ENCODE measurements at regions not wholly inside any gene's neighbourhood (a gene's known extent, or its start where the extent isn't known, plus 50 kb on each side); places are given as distances from the start of the nearest gene placed in this dataset.
A peak's percentile ranks its signal among the peaks of the same experiment; 100 is the strongest.

DNA sequence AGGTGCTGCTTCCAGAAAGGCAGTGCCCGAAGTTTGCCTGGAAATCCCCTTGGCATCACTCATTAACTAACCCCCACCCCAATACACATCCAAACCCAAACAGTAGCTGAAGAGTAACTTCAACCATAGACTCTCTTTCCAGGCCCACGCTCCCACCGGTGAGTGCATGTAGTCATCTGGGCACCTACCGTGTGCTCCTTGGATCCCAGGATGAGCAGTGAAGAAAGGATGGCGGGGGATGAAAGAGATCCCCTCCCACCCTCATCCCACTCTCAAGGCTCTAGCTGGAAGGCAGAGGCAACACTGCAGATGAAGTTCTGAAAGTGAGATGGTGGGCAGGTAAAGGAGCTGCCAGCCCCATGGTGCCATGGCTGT, 305.0 kb downstream of the SOX9 start:
- DNase-seq (ENCODE audit: low spot score): no peak

DNA sequence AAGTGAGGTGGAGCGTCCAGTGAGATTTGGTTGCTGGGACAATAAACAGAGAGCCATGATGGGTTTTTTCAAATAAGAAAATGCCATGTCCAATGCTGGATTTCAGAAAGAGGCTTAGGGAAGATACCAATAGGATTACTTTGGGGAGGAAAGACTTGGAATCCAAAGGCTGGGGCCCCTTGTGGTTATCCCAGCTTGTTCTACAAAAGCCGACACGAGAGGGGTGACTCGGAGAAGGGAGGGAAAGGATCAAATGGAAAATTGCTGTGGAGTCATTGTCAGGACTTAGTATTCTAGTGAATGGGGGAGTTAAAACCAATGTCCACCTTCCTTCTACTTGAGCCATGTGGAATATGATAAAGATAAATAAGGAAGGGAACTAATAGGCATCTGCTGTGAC, 305.5 kb downstream of the SOX9 start:
- DNase-seq (ENCODE audit: low spot score): no peak

DNA sequence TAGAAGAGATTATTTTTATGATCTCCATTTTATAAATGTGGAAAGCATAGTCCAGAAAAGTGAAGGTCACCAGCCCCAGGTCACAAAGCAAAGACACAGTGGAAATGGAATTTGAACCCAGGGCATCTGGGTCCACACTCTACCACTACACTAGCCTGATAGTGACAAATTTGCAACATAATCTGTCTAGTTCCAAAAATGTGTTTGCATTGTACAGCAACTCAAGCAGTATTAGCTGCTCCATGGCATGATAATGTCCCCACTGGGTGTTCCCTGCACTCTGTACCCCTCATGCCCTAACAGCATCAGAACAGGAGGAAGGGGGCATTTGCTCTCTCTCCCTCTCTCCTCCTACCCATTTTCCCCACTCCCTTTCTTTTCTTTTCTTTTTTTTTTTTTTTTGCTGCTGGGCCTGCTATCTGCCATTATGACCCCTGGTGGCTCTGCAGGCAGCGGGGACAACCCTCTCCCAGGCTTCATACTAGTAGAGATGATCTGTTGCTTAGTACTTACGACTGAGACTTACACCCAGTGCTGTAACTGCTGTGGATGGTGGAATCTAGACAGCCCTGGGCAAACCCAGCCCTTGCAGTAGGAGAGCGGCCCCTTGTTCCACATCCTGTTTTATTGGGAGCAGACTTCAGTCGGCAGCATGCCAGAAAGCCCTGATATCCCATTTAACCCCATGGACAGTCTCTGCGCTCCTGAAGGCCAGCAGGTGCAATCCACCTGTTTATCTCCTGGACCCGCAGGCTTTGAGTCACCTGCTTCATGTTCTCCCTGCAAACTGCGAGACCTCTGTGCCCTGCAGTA, 306.3 kb downstream of the SOX9 start:
- DNase-seq (ENCODE audit: low spot score): no peak

DNA sequence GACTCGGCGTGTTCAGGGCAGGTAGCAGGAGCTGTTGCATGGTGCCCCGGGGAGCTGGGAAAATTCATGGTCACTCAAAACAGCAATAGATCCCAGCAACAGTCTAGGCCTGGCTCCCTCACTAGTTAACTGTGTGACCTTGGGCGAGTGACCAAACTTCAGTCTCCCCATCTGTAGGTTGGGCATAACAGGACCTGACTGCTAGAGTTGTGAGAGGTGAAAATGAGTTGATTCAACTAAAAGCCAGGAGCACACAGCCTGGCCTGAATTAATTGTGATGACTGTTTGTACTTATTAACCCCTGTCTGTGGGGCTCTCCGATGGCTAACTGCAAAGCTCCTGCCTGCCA, 306.9 kb downstream of the SOX9 start:
- DNase-seq (ENCODE audit: low spot score): no peak

DNA sequence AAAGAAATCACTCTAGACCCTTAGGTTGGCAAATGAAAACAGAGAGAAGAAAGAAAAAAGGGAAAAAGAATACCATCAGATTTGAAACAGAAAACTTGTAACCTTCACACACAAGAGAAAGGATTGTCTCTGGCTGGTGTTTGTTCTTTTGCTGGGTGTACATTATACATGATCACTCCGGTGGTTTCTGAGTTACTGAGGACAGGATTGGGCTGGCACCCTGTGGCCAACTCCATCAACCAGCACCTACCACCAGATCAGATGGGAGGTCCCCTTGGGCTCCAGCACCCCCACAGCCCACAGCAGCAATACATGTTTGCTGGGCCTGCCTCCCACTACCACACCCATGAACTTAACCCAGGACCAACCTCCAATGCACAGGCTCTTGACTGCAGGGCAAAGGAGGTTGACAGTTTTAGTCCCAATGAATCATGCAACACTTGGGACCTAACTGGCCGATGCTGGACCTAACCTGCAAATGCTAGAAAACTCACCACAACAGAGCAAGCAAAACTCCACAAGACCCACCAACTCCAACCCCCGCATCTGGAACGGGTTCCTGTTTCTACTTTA, 308.3 kb downstream of the SOX9 start:
- DNase-seq (ENCODE audit: low spot score): no peak

DNA sequence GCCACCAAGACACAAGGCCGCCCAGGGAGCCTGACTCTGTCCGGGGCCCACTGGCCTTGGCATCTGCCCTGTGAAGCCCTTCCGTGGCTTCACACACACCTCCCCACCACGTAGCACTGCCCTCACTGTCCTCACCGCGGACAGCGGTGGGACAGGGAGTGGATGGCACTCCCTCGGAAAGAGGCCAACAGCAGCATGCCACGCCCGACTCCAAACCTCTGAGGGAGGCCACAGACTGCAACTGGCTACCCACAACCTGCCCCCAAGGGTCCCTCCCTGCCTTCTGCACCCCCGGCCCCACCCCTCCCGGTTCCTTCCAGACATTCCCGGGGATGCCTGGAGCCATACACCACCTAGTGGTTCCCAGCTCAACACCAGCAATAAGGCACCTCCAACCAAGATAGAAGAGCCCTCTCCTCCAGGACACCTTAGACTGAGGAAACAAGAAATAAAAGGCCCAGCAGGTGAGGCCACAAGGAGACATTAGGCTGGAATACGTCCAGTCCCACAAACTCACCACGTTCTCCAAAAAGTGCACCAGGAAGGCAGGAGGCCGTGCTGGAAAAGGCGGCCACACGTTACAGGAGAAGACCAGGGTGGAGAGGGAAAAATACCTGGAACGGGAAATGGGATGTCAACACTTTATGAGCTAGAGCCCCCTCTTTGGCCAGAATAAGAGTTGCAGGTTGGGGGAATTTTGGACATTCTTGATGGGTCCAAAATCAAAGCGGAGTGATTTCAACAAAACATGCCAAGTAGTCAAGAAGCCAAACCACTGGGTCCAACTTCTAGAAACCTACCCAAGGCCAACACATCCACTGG, 310.0 kb downstream of the SOX9 start:
- no peak for DNase-seq (ENCODE audit: low spot score)

DNA sequence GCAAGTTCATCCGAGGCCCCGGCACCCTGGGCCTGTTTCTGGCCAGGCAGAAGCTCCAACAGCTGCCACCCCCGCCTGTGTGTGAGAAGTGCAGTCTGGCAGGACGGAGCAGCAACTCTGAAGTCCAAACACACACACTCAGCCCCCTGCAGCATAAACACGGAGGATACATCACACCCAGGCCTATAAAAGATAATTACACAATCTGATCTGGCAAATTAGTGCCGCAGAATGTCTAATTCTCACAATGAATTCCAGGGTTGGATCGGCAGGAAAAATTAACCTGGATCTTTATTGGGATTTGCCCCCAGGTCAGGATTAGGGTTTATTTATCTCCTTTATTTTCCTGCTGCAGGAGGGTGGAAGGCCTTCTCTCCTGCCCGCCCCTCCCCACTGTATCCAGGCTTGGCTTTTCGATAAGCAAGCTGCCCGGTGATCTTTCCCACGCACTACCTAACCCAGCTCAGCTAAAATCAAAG, 311.4 kb downstream of the SOX9 start:
- DNase-seq (ENCODE audit: low spot score): no peak

DNA sequence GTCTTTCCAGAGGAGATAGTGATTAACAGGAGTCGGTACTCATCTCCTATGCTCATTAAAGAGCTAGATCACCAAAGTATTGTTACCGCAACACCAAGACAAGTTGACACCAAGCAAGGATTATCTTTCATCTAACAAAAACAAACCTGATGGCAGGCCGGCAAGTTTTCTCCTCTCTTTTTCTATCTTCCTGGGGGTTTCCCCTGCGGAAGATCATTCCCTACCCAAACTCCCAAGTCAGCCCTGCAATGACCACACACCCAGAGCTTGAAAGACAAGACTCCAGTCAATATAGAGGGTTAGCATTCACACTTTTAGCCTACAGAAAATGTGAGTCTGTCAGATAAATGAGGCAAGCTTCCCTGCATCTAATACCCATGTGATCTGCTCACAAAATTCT, 312.1 kb downstream of the SOX9 start:
- no peak for DNase-seq (ENCODE audit: low spot score)

DNA sequence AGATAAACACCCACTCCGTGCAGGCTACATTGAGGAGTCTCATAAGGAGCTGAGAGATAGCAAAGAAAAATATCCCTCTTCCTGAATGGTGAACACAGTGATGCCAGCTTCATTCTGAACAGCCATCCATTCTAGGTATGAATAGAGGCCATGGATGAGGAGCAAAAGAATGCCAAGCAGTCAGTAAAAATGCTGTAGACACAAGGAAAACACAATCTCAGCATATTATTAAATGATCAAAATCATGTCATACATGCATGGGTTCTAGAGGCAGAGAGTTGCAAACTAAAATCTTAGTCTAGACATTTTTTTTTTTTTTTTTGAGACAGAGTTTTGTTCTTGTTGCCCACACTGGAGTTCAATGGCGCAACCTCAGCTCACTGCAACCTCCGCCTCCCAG, 313.0 kb downstream of the SOX9 start:
- no peak for DNase-seq (ENCODE audit: low spot score)

DNA sequence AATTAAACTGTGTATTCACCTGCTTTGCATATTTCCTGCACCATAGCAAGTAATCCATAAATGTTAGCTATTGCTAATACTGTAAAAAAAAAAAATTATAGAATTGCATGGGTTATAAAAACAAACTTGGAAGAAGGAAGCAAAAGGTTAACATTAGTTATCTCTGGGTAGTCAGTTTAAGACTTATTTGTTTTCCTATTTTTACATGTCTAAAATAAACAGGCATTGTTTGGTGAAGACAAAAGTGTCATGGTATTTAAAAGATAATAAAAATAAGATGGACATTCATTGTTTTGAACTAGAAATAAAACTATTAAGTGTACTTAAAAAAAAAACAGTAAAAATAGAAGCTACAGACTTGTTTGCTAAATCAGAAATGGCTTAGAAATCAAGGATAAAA, 313.8 kb downstream of the SOX9 start:
- DNase-seq (ENCODE audit: low spot score): no peak

DNA sequence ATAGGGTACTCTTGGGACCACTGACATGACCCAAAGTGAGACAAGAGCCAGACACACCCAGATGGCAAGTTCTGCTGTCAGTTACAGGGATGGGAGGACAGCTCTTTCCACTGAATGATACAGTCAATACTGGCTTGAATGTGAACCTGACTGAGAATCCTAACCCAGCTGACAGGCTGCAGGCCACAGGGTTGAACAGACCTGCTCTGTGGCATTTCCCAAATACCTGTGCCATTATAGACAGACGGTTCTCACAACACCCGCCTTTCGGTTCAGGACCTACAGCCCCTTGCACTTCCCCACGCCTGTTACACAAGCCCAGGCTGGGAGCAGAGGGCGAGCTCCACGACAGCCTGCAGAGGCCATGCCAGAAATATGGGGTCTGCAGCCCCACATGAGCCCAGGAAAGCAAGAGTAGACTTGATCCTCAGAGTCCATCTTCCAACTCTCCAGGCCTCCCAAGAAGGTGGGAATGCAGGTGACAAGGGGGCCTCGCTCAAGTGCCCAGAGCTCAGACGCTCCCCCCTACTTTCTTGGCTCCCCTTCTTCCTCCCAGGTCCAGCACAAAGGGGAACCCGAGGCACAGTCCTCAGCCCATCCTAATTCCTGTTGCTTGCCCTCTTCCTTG, 314.3 kb downstream of the SOX9 start:
- DNase-seq (ENCODE audit: low spot score): no peak

DNA sequence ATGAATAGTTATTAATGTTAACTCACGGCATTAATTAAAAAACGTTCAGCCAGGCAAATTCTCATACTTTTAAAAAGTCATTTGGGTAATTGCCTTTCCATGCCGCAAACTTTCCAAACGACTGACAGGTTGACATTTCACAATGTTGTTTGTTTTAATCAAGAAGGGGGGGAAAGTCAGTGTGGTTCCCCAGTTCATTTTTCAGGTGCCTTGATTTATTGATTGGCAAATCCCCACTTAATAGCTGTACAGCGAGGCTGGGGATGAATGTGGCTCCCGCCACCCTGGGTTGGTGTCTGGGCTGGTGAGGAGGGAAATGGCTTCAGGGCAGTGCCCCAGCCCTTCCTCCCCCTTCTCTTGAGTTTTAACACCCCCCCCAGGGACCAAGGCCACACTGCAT, 318.0 kb downstream of the SOX9 start:
- no peak for DNase-seq (ENCODE audit: low spot score)

DNA sequence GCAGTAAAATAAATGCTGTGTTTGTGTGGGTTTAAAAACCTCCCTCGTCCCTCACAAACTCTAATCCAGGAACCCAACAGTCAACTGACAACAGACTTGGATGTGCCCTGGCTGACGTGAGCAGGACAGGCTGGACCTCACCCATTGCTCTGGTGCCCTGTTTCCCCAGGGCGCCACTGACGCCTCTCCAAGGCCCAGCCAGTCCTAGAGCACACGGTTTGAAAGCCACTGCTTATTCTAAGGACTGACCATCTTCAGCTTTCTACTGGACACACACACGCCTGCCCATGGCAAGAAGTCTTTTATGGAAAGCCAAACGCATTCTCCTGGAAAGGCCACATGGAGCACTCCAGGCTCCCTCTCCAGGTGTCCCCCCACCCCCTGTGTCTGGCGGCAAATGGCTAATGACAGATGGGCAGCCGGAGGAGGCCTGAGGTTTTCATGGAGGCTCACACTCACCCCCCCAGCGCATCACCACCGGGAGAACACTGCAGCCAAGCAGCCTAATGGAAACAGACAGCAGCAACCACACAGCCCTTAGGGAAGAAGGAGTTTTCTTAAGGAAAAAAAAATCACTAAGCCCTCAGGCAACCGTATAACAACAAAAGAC, 319.2 kb downstream of the SOX9 start:
- DNase-seq (ENCODE audit: low spot score): no peak

DNA sequence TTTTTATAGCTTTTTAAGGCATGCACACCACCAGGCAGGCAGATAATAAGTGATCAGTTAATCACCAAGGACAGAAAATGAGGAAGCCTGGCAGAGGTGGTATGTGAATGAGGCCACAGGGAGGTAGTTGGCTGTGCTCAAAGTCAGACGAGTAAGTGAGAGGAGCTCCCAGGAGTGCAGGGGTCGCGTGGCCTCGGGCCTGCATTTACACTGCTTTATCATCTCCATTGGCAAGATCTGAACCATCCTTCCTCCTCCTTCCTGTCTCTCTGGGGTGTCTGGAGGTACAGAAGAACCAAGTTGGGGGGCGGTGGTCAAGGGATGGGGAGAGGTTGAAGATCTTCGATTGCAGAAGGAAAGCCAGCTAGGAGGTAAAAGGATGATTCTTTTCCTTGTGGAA, 320.1 kb downstream of the SOX9 start:
- no peak for DNase-seq (ENCODE audit: low spot score)

DNA sequence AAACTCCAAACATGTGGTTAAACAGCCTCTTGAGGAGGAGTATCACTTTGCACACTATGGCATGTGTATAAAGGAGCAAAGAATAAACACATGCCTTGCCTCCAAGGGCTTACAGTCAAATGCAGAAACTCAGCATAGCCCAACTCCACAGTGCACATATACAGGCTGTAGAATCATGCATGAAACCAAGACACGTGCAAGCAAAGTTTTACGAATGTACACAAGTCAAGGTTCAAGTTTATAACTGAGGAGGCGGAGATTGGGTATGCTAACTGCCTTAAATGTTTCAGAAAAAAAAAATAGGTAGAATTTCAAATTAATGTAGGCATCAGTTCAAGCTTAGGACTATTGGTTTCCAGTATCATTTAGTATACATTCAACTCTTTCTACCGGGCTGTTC, 321.1 kb downstream of the SOX9 start:
- DNase-seq (ENCODE audit: low spot score): no peak

DNA sequence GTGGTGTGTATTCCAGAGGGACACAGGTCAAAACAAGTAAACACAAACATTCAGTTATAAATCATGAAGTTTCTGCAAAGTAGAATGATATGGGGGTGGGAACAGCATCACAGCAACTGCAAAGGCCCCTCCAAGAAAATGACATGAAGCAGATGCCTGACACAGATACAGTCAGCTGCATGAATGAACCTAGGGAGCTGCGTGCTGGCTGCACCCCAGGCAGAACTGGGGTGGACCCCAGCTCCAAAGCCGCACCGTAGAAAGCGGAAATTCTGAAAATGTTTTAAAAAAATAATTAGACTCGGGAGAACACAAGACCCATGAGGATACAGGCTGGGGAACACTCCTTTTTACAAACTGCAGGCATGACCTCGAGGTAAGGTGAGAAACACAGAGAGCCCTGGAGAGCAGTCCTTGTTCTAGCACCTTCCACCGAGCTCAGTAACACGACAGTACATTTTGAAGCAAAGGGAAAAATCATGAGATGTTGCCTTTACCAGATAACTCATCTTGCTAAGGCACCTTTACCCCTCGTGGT, 323.8 kb downstream of the SOX9 start:
- DNase-seq (ENCODE audit: low spot score): no peak

DNA sequence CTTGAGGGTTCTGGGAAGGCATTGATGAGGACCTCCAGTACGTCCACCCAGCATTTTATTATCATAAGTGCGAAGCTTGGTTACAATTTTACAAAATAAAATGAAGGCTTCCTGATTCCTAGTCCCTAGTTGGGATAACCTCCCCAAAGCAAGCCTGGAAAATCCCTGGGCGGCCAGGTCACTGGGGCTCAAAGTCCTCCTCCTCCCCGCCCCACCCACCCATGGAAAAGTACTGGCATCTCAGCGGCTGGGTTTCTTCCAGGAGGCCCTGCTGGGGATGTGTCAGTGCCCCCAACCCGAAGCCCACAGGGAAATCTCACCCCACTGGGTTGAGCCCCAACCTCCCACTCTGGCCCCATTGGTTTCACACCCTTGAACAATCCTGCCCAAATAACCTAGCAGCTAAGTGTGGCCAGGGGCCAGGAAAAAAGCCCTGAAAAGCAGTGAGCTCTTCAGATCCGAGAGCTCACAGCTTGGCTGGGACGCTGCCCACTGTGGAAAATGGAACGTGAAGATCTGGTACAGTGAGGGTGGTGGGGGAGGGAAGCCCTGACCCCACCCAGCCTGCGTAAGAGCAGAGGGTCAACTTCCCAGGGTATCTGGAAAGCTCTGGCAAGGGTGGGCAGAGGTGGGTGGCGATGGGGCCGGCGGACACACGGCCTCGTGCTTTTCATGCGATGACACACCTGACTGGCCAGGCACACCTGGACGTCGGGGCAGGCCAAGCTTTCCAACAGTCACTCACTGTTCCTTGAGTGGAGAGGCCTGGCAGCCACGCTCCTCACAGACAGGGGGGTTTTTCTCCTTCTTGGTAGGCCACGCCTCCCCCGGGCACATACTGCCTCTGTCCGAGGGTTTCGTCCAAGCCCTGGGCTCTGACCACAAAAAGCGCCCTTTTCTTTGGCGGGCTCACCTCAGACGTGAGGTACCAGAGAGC, 324.5 kb downstream of the SOX9 start:
- DNase-seq (ENCODE audit: low spot score): peak; percentile 18

DNA sequence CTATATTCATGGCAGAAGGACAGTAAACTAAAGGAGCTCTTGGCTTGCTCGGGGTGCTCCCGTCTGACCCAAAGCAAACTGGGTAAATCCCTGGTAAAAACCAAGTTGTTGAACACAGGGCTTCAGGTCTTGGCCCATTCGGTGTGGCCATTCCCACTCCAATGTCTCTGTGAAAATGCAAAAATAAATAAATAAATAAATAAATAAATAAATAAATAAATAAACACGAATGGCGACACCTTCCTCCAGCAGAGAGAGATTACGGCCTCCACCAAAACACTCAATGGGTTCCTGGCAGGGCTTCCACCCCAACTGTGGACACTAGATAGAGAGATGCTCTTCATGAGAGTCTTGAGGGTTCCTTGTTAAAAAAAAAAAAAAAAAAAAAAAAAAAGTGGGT, 325.3 kb downstream of the SOX9 start:
- DNase-seq (ENCODE audit: low spot score): no peak

DNA sequence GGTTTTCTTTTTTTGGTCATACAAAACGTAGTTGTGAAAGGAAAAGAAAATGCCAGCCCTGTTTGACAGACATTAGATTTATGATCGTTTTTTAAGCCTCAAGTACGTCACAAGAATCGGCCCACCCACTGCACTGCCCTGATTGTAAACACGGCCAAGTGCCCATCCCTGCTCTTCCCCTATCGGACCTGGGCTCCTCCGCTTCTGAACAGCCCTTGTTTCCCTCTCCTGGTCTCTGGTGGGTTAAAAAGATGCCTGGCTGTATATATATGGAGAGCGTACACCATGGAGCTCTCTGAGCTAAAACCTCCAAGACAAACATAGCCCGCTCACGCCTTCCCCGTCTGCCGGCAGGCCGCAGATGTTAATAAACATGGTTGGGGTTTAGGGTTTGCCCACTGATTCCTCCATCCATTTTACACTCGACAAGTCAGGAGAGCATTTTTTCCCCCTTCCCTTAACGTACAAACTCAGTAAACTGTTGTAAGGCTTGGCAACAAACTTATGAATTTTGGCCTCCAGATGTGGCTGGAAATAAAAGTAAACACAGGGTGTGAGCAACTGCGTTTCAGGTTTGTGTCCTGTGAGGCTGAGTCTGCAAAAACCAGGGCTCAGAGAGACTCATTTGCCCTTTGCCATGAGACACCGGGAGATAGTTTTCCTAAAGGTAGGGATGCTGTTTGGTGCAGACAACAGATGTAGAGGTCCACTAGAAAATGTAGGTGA, 325.9 kb downstream of the SOX9 start:
- DNase-seq (ENCODE audit: low spot score): no peak

DNA sequence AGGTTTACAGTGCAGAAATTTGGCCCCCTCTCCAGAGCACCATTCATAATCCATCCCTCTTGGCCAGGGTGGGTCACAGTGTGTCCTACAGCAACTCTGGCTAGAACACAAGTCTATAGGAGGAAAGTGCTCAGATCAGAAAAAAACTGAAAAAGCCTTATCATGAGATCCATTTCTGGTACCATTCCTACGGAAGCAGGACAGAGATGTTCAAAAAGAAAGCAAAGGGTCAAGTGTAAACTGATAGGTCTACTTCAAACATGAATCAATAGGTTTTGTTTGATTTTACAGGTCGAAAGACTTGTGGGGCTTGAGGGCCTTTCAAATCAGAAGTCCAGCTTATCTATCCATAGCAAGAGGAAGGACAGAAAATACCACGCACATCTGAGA, 326.4 kb downstream of the SOX9 start:
- DNase-seq (ENCODE audit: low spot score): no peak
